ENCODE measurements at regions not wholly inside any gene's neighbourhood (a gene's known extent, or its start where the extent isn't known, plus 50 kb on each side); places are given as distances from the start of the nearest gene placed in this dataset.

DNA sequence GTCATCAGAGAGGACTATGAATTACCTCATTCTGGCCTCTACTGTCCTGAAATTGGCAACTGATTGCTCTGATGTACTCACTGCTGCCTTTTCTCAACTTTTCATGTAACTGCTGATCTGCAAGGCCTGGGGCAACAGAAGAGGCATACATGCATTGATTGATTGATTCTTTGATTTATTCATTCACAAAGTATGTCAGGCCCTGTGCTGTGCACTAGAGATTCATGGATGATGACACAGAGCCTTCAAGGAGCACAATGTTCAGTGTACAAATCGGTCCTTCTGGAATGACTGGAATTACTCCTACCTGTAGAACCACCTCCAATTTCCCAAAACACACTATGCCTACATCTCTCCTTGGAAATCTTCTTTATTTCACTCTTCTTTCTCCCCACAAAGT is 111.3 kb downstream of the LRATD1 start:
- Histone ChIP-seq H3K27ac (no peak overlapping the region), H3K4me1 (no peaks in the 10 kb centered on the region), H3K36me3 (no peaks in the 10 kb centered on the region), H3K4me3 (no peak overlapping the region), H3K27me3 (ENCODE audit: low read depth) (no peaks in the 10 kb centered on the region), H3K9me3 (no peaks in the 10 kb centered on the region)
- DNase-seq (no peak), ATAC-seq (no peak)
- TF ChIP-seq, protein P1, sequence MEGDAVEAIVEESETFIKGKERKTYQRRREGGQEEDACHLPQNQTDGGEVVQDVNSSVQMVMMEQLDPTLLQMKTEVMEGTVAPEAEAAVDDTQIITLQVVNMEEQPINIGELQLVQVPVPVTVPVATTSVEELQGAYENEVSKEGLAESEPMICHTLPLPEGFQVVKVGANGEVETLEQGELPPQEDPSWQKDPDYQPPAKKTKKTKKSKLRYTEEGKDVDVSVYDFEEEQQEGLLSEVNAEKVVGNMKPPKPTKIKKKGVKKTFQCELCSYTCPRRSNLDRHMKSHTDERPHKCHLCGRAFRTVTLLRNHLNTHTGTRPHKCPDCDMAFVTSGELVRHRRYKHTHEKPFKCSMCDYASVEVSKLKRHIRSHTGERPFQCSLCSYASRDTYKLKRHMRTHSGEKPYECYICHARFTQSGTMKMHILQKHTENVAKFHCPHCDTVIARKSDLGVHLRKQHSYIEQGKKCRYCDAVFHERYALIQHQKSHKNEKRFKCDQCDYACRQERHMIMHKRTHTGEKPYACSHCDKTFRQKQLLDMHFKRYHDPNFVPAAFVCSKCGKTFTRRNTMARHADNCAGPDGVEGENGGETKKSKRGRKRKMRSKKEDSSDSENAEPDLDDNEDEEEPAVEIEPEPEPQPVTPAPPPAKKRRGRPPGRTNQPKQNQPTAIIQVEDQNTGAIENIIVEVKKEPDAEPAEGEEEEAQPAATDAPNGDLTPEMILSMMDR (IDR thresholded peaks at IDR 0.05): no peak
- intact Hi-C loops (cut with DNase I): no loop called here

DNA sequence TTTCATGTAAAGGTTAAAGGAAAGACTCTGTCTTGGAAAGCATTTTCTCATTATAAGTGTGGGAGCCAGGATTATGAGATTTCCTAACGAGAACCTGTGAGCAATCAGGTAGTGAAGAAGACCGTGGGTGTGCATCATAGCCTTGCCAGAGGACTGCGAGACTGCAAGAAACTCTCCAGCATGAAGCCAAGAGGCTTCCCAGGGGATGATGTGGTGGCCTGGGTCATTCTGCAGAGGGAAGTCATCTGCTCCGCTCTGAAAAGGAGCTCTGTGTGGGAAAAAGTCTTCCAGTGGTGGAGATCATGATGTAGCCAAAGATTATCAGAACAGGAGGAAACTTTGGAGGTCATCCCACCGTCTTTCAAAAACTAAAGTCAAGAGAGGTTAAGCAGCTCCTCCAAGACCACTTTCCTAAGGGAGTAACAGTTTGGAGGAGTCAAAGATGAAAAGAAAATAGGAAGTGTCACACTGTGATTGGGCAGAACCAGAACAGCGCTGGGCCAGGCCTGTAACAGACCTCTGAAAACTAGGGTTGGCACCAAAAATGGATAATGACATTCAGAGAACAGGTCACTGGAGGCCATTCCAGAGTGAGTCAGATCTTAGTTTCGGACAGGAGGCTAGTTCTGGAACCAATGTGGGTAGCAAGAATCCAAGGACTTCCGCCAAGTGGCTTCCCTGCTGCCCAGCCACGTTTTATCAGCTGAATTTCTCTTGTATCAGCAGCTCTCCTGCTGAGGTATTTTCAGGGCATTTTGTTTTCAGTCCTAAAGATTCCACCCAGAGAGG is 113.0 kb downstream of the LRATD1 start:
- no peaks in the 10 kb centered on the region for H3K4me1 ChIP-seq
- ATAC-seq: no peak
- no peak overlapping the region for H3K4me3 ChIP-seq
- no peak for DNase-seq
- H3K27me3 ChIP-seq (ENCODE audit: low read depth): no peaks in the 10 kb centered on the region
- no peak overlapping the region for H3K27ac ChIP-seq
- H3K36me3 ChIP-seq: no peaks in the 10 kb centered on the region
- intact Hi-C loops (cut with DNase I): no loop called here
- no peaks in the 10 kb centered on the region for H3K9me3 ChIP-seq
- TF ChIP-seq, protein P1 (IDR thresholded peaks at IDR 0.05): no peak

DNA sequence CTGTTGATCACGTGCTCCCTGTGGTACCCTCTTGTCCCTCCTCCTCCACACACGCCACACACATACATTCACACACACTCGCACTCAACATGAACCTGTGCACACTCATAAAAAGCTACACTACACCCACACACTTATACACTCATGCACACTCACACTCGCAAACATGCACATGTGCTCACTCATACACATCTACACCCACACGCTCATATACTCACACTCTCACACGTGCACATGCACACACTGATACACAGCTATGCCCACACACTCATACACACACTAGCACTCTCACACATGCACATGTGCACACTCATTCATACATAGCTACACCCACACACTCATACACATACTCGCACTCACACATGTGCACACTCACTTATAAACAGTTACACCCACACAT is 113.6 kb downstream of the LRATD1 start:
- no peak for ATAC-seq
- Histone ChIP-seq H3K4me1 (no peaks in the 10 kb centered on the region), H3K9me3 (no peaks in the 10 kb centered on the region), H3K36me3 (no peaks in the 10 kb centered on the region), H3K4me3 (no peak overlapping the region), H3K27ac (no peak overlapping the region), H3K27me3 (ENCODE audit: low read depth) (no peaks in the 10 kb centered on the region)
- intact Hi-C loops (cut with DNase I): no loop called here
- no peak for DNase-seq
- TF ChIP-seq, protein P1 (IDR thresholded peaks at IDR 0.05): no peak

DNA sequence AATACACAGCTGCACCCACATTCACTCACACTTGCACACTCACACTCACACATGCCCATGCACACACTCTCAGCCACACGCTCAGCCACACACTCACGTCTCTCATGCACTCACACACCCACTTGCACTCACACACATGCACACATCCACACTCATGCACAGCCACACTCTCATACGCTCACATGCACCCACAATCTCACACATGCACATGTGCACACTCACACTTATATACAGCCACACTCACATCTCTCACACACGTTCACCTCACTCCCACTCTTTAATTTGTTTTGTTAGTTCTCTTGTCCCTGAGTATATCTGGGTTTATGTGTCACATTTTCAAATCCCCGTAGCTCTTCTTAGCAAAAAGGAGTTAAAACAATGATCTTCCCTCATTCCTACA is 114.9 kb downstream of the LRATD1 start:
- Histone ChIP-seq H3K27me3 (ENCODE audit: low read depth) (no peaks in the 10 kb centered on the region), H3K36me3 (no peaks in the 10 kb centered on the region), H3K27ac (no peak overlapping the region), H3K4me3 (no peak overlapping the region), H3K4me1 (no peaks in the 10 kb centered on the region), H3K9me3 (no peaks in the 10 kb centered on the region)
- DNase-seq (no peak), ATAC-seq (no peak)
- intact Hi-C loops (cut with DNase I): no loop called here
- TF ChIP-seq, protein P1 (IDR thresholded peaks at IDR 0.05): no peak

DNA sequence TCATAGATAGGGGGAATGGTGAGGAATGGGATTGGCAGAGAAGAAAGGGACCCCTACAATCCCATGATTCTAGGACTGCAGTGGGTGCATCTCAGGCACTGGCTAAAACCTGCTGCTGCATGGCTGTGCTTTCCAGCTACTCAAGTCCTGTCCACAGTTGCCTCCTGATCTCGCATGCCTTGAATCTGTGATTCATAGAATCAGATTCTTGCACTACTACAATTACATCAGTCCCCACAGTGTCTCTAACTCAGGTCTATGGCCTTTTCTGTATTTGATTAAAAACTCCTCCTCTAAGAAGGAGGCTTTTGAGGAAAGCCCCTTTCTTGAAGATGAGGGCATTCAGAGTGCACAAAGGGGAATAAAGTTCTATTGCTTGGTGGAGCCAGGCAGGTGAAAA is 117.4 kb downstream of the LRATD1 start:
- Histone ChIP-seq H3K27ac (no peak overlapping the region), H3K4me1 (no peaks in the 10 kb centered on the region), H3K36me3 (no peaks in the 10 kb centered on the region), H3K9me3 (no peaks in the 10 kb centered on the region), H3K27me3 (ENCODE audit: low read depth) (no peaks in the 10 kb centered on the region), H3K4me3 (no peak overlapping the region)
- DNase-seq (no peak), ATAC-seq (no peak)
- TF ChIP-seq, protein P1 (IDR thresholded peaks at IDR 0.05): no peak
- intact Hi-C loops (cut with DNase I): no loop called here

All from lower lobe of right lung (tissue), 2 donors.